Fibroblast of upper back skin (primary cell): ENCODE measurements at regions not wholly inside any gene's neighbourhood (a gene's known extent, or its start where the extent isn't known, plus 50 kb on each side); places are given as distances from the start of the nearest gene placed in this dataset.
"Not testable (repeated sequence)": the region's sequence is repeated elsewhere in the genome, so short reads cannot be mapped to it uniquely, and the experiment has no call there.

Experiments used
- DNase-seq: peaks from one replicate; pipeline ENCODE4 v3.0.0-alpha.2; 2013

GRCh38 chr16:64718486-64718885, 403.4 kb downstream of the CDH11 start:
- DNase-seq: no peak

GRCh38 chr16:64717871-64718270, 404.0 kb downstream of the CDH11 start:
- DNase-seq: no peak

GRCh38 chr16:64715624-64716023, 406.2 kb downstream of the CDH11 start:
- DNase-seq: no peak

- DNase-seq: peak; percentile 93
Observed at GRCh38 chr16:64712026-64712425, 409.8 kb downstream of the CDH11 start.

- DNase-seq: no peak
Observed at GRCh38 chr16:64711596-64711995, 410.3 kb downstream of the CDH11 start.

GRCh38 chr16:64711026-64711425, 410.8 kb downstream of the CDH11 start:
- peak; percentile 97 for DNase-seq

GRCh38 chr16:64705443-64705842, 416.4 kb downstream of the CDH11 start:
- DNase-seq: peak; percentile 83

GRCh38 chr16:64704386-64704785, 417.5 kb downstream of the CDH11 start:
- no peak for DNase-seq

- no peak for DNase-seq
Observed at GRCh38 chr16:64702415-64702814, 419.4 kb downstream of the CDH11 start.

GRCh38 chr16:64700628-64701027, 421.2 kb downstream of the CDH11 start:
- DNase-seq: no peak

- DNase-seq: peak; percentile 46
Observed at GRCh38 chr16:64696866-64697265, 425.0 kb downstream of the CDH11 start.

GRCh38 chr16:64695684-64696083, 426.2 kb downstream of the CDH11 start:
- no peak for DNase-seq

- no peak for DNase-seq
Observed at GRCh38 chr16:64693946-64694345, 427.9 kb downstream of the CDH11 start.

- DNase-seq: peak; percentile 27
Observed at GRCh38 chr16:64687786-64688185, 434.1 kb downstream of the CDH11 start.

- no peak for DNase-seq
Observed at GRCh38 chr16:64687123-64687522, 434.7 kb downstream of the CDH11 start.

- no peak for DNase-seq
Observed at GRCh38 chr16:64679976-64680690, 441.7 kb downstream of the CDH11 start.

- DNase-seq: no peak
Observed at GRCh38 chr16:64669573-64669972, 452.3 kb downstream of the CDH11 start.

- DNase-seq: no peak
Observed at GRCh38 chr16:64667334-64667877, 454.5 kb downstream of the CDH11 start.

- DNase-seq: not testable (repeated sequence)
Observed at GRCh38 chr16:64662312-64662711, 459.6 kb downstream of the CDH11 start.

- peak; percentile 12 for DNase-seq
Observed at GRCh38 chr16:64659866-64660265, 462.0 kb downstream of the CDH11 start.

- peak; percentile 90 for DNase-seq
Observed at GRCh38 chr16:64657316-64658011, 464.4 kb downstream of the CDH11 start.

- DNase-seq: no peak
Observed at GRCh38 chr16:64656471-64656870, 465.4 kb downstream of the CDH11 start.

GRCh38 chr16:64654178-64654577, 467.7 kb downstream of the CDH11 start:
- peak; percentile 90 for DNase-seq

- DNase-seq: no peak
Observed at GRCh38 chr16:64648282-64648681, 473.6 kb downstream of the CDH11 start.
